ENCODE measurements at regions not wholly inside any gene's neighbourhood (a gene's known extent, or its start where the extent isn't known, plus 50 kb on each side); places are given as distances from the start of the nearest gene placed in this dataset.

DNA sequence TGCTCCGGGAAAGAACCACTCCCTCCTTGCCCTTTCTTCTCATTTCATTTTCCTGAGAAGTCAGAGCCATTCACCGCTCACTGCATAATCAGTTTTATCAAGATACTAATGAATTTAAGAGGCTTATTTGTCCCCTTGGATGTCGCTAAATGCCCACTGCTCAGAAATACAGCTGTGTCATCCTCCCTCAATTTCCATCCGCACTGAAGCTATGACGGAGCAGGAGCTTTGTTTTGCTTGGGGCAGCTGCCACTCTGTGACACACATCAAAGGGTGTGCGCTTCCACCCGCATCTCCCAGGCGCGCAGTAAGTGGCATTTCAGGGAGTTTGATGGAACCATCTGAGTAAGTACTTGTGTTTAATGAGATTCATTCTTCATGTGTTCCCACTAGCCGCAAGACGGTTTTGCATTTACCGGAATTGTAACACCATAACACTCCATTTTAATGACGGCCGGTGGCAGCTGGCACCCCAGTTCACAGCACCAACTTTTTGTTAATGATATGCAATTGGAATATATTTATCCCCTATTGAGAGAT lies 103.8 kb upstream of the PARD3 start:
- H3K27me3 Mint-ChIP-seq (ENCODE audit: unreplicated experiment) = peaks cover 2% of the 10 kb centered on the region
- H3K4me1 Mint-ChIP-seq (ENCODE audit: unreplicated experiment) = no peaks in the 10 kb centered on the region
- no peak for DNase-seq (ENCODE audit: low spot score)
- H3K27ac Mint-ChIP-seq (ENCODE audit: unreplicated experiment) = no peak overlapping the region
- peaks cover 3% of the 10 kb centered on the region for H3K36me3 Mint-ChIP-seq (ENCODE audit: low read depth, unreplicated experiment)
- no peak overlapping the region for H3K4me3 Mint-ChIP-seq (ENCODE audit: unreplicated experiment)
- no peaks in the 10 kb centered on the region for H3K9me3 Mint-ChIP-seq (ENCODE audit: unreplicated experiment)
- TF ChIP-seq, protein P1, sequence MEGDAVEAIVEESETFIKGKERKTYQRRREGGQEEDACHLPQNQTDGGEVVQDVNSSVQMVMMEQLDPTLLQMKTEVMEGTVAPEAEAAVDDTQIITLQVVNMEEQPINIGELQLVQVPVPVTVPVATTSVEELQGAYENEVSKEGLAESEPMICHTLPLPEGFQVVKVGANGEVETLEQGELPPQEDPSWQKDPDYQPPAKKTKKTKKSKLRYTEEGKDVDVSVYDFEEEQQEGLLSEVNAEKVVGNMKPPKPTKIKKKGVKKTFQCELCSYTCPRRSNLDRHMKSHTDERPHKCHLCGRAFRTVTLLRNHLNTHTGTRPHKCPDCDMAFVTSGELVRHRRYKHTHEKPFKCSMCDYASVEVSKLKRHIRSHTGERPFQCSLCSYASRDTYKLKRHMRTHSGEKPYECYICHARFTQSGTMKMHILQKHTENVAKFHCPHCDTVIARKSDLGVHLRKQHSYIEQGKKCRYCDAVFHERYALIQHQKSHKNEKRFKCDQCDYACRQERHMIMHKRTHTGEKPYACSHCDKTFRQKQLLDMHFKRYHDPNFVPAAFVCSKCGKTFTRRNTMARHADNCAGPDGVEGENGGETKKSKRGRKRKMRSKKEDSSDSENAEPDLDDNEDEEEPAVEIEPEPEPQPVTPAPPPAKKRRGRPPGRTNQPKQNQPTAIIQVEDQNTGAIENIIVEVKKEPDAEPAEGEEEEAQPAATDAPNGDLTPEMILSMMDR (IDR thresholded peaks at IDR 0.05; ENCODE audit: unreplicated experiment) = no peak

GRCh38 chr10:34918060-34918775 lies 103.1 kb upstream of the PARD3 start:
- no peak overlapping the region for H3K4me3 Mint-ChIP-seq (ENCODE audit: unreplicated experiment)
- H3K27ac Mint-ChIP-seq (ENCODE audit: unreplicated experiment) = no peak overlapping the region
- H3K36me3 Mint-ChIP-seq (ENCODE audit: low read depth, unreplicated experiment) = peaks cover 3% of the 10 kb centered on the region
- peaks cover 2% of the 10 kb centered on the region for H3K27me3 Mint-ChIP-seq (ENCODE audit: unreplicated experiment)
- TF ChIP-seq, protein P1 (IDR thresholded peaks at IDR 0.05; ENCODE audit: unreplicated experiment) = no peak
- H3K4me1 Mint-ChIP-seq (ENCODE audit: unreplicated experiment) = no peaks in the 10 kb centered on the region
- H3K9me3 Mint-ChIP-seq (ENCODE audit: unreplicated experiment) = no peaks in the 10 kb centered on the region
- DNase-seq (ENCODE audit: low spot score) = no peak

DNA sequence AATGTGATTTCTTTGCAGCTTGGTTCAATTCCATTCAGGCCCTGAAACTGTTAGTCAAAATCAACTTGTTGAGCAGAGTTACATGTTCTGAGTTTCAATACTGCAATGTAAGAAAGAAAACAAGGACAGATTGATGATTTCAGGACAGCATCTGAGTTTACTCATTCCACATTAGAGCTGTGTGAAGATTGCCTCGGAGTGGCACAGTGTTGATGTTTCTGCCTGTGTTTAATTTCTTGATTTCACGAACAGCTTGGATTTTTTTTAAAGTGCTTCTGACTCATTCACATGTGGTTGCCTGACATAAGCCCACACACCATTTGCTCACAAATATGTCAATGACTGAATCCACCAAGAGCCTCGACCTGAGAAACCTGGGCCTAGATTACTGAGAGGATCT lies 101.2 kb upstream of the PARD3 start:
- TF ChIP-seq, protein P1 (IDR thresholded peaks at IDR 0.05; ENCODE audit: unreplicated experiment) = no peak
- H3K27ac Mint-ChIP-seq (ENCODE audit: unreplicated experiment) = no peak overlapping the region
- no peaks in the 10 kb centered on the region for H3K4me1 Mint-ChIP-seq (ENCODE audit: unreplicated experiment)
- no peaks in the 10 kb centered on the region for H3K9me3 Mint-ChIP-seq (ENCODE audit: unreplicated experiment)
- no peaks in the 10 kb centered on the region for H3K27me3 Mint-ChIP-seq (ENCODE audit: unreplicated experiment)
- DNase-seq (ENCODE audit: low spot score) = no peak
- no peak overlapping the region for H3K4me3 Mint-ChIP-seq (ENCODE audit: unreplicated experiment)
- H3K36me3 Mint-ChIP-seq (ENCODE audit: low read depth, unreplicated experiment) = no peaks in the 10 kb centered on the region

GRCh38 chr10:34912771-34913170 lies 97.7 kb upstream of the PARD3 start:
- H3K27me3 Mint-ChIP-seq (ENCODE audit: unreplicated experiment) = no peaks in the 10 kb centered on the region
- H3K9me3 Mint-ChIP-seq (ENCODE audit: unreplicated experiment) = no peaks in the 10 kb centered on the region
- H3K4me3 Mint-ChIP-seq (ENCODE audit: unreplicated experiment) = no peak overlapping the region
- TF ChIP-seq, protein P1 (IDR thresholded peaks at IDR 0.05; ENCODE audit: unreplicated experiment) = no peak
- no peak overlapping the region for H3K27ac Mint-ChIP-seq (ENCODE audit: unreplicated experiment)
- peaks cover 5% of the 10 kb centered on the region for H3K4me1 Mint-ChIP-seq (ENCODE audit: unreplicated experiment)
- no peaks in the 10 kb centered on the region for H3K36me3 Mint-ChIP-seq (ENCODE audit: low read depth, unreplicated experiment)
- no peak for DNase-seq (ENCODE audit: low spot score)

- no peak for DNase-seq (ENCODE audit: low spot score)
- Mint-ChIP-seq H3K4me3 (ENCODE audit: unreplicated experiment) (no peak overlapping the region), H3K27ac (ENCODE audit: unreplicated experiment) (no peak overlapping the region), H3K27me3 (ENCODE audit: unreplicated experiment) (no peaks in the 10 kb centered on the region), H3K9me3 (ENCODE audit: unreplicated experiment) (no peaks in the 10 kb centered on the region), H3K36me3 (ENCODE audit: low read depth, unreplicated experiment) (no peaks in the 10 kb centered on the region), H3K4me1 (ENCODE audit: unreplicated experiment) (peaks cover 7% of the 10 kb centered on the region)
- TF ChIP-seq, protein P1 (IDR thresholded peaks at IDR 0.05; ENCODE audit: unreplicated experiment) = no peak
Observed at GRCh38 chr10:34911661-34912205, 96.6 kb upstream of the PARD3 start.
